Panc1 (cell line): ENCODE measurements at regions not wholly inside any gene's neighbourhood (a gene's known extent, or its start where the extent isn't known, plus 50 kb on each side); places are given as distances from the start of the nearest gene placed in this dataset.

Experiments used
- ATAC-seq: fragments of 200-7000 bp; cut with Tn5 transposase; 2 replicates; pipeline ENCODE4 v1.9.1; 2020; ENCODE audit warnings: mild to moderate bottlenecking, moderate library complexity
- BruUV-seq: library from RNA; stranded (reverse); fragments of 400-500 nt; replicated peaks from 2 replicates; lab custom pipeline; 2021; lab: Mats Ljungman, UMichigan
- CTCF ChIA-PET: fragments of 300-600 bp; sonication (Branson Sonifier 250); formaldehyde crosslinking; loops from one replicate; lab custom pipeline; 2022; ENCODE audit warnings: antibody characterized with exemption; lab: Charles Lee
- POLR2A ChIA-PET: fragments of 300-600 bp; sonication (Branson Sonifier 250); formaldehyde crosslinking; loops from one replicate; lab custom pipeline; 2022; ENCODE audit warnings: antibody characterized with exemption; lab: Charles Lee
- DNase-seq: peaks from one replicate; pipeline ENCODE4 v3.0.0-alpha.2; 2010; ENCODE audit warnings: low read depth, low spot score
- H3K27ac ChIP-seq: 2 replicates; pipeline ENCODE4 v1.5.1; 2011; ENCODE audit warnings: mild to moderate bottlenecking, low read length, inconsistent platforms
- H3K27me3 ChIP-seq: fragments of 200-500 bp; sonication (Bioruptor generic); 2 replicates; pipeline ENCODE4 v1.6.0; 2014; ENCODE audit warnings: low read length, inconsistent platforms; ENCODE audit not compliant: control insufficient read depth, insufficient read depth
- H3K36me3 ChIP-seq: fragments of 200-500 bp; sonication (Bioruptor generic); 2 replicates; pipeline ENCODE4 v1.5.1; 2014; ENCODE audit warnings: inconsistent platforms, mild to moderate bottlenecking, low read length, moderate library complexity; ENCODE audit not compliant: control insufficient read depth, insufficient read depth
- H3K4me1 ChIP-seq: 2 replicates; pipeline ENCODE4 v1.5.1; 2011; ENCODE audit warnings: inconsistent platforms, mild to moderate bottlenecking, low read length, moderate library complexity; ENCODE audit not compliant: control insufficient read depth, insufficient read depth
- H3K4me3 ChIP-seq, 2 experiments: 2 replicates each; pipeline ENCODE4 v1.5.1; 2011 to 2012; ENCODE audit warnings: low read depth in 2 of 2, low read length in 2 of 2, mild to moderate bottlenecking in 2 of 2, inconsistent platforms in 1 of 2, moderate library complexity in 1 of 2
- H3K9me3 ChIP-seq: fragments of 200-500 bp; sonication (Bioruptor generic); 2 replicates; pipeline ENCODE4 v1.5.1; 2014; ENCODE audit warnings: low read depth, mild to moderate bottlenecking, inconsistent platforms, low read length, moderate library complexity; ENCODE audit not compliant: control insufficient read depth, insufficient read depth
- POLR2AphosphoS5 ChIP-seq: IDR thresholded peaks from 2 replicates; pipeline ENCODE4 v1.6.1; 2012; ENCODE audit warnings: mild to moderate bottlenecking, low read depth, low read length, moderate library complexity
- REST ChIP-seq, 2 experiments: IDR thresholded peaks; 2 replicates each; pipeline ENCODE4 v1.6.1; 2011 to 2012; ENCODE audit warnings: low read depth in 2 of 2, control low read depth in 1 of 2, low read length in 1 of 2, mild to moderate bottlenecking in 1 of 2, moderate library complexity in 1 of 2; ENCODE audit not compliant: insufficient read depth in 1 of 2
- SIN3A ChIP-seq: IDR thresholded peaks from 2 replicates; pipeline ENCODE4 v1.6.1; 2012; ENCODE audit warnings: low read depth, mild to moderate bottlenecking, low read length, moderate library complexity, borderline replicate concordance; ENCODE audit not compliant: insufficient read depth
- TCF7L2 ChIP-seq: IDR thresholded peaks from 2 replicates; pipeline ENCODE4 v1.6.1; 2011; ENCODE audit warnings: mild to moderate bottlenecking, low read depth, low read length, inconsistent platforms
- in situ Hi-C: cut with HindIII; loops from 2 replicates; pipeline ENCODE4 v1.10.0; 2016; ENCODE audit warnings: low sequenced_read_pairs, low pct_unique_long_range_greater_than_20kb
- intact Hi-C: fragments of 100-400 bp; cut with micrococcal nuclease; formaldehyde crosslinking; loops from one replicate; pipeline ENCODE4 v1.10.0; 2022; ENCODE audit not compliant: unreplicated experiment
- TF ChIP-seq, protein P1 (sequence below): fragments of 450-650 bp; IDR thresholded peaks from 2 replicates; pipeline ENCODE4 v1.5.1; 2017; ENCODE audit warnings: mild to moderate bottlenecking

- ChIA-PET POLR2A (interaction anchor here (0.7 kb wide), 1 partner anchor 15 kb away, joined by 6 read pairs; no protein-coding TSS in a partner anchor), CTCF (no interaction called here)
- DNase-seq: no peak
- no peaks in the 10 kb centered on the region for H3K27me3 ChIP-seq
- in situ Hi-C loops: no loop called here
- H3K27ac ChIP-seq: no peak overlapping the region
- no peak for TF ChIP-seq SIN3A
- TF ChIP-seq, protein P1, sequence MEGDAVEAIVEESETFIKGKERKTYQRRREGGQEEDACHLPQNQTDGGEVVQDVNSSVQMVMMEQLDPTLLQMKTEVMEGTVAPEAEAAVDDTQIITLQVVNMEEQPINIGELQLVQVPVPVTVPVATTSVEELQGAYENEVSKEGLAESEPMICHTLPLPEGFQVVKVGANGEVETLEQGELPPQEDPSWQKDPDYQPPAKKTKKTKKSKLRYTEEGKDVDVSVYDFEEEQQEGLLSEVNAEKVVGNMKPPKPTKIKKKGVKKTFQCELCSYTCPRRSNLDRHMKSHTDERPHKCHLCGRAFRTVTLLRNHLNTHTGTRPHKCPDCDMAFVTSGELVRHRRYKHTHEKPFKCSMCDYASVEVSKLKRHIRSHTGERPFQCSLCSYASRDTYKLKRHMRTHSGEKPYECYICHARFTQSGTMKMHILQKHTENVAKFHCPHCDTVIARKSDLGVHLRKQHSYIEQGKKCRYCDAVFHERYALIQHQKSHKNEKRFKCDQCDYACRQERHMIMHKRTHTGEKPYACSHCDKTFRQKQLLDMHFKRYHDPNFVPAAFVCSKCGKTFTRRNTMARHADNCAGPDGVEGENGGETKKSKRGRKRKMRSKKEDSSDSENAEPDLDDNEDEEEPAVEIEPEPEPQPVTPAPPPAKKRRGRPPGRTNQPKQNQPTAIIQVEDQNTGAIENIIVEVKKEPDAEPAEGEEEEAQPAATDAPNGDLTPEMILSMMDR: no peak
- TF ChIP-seq REST (IDR thresholded peaks at IDR 0.05; ENCODE audit: insufficient read depth in 1 of 2, low read depth in 2 of 2, low read length in 1 of 2): no peak
- no peak for TF ChIP-seq TCF7L2
- TF ChIP-seq POLR2AphosphoS5: no peak
- intact Hi-C loops: no loop called here
- H3K9me3 ChIP-seq: no peaks in the 10 kb centered on the region
- no peaks in the 10 kb centered on the region for H3K4me1 ChIP-seq
- no peaks in the 10 kb centered on the region for H3K36me3 ChIP-seq
- H3K4me3 ChIP-seq: no peak overlapping the region
- no TSS peak for BruUV-seq
- ATAC-seq: no peak
These were observed 1083.4 kb upstream of the LRRN3 start for GRCh38 chr7:110007320-110008063.

DNA sequence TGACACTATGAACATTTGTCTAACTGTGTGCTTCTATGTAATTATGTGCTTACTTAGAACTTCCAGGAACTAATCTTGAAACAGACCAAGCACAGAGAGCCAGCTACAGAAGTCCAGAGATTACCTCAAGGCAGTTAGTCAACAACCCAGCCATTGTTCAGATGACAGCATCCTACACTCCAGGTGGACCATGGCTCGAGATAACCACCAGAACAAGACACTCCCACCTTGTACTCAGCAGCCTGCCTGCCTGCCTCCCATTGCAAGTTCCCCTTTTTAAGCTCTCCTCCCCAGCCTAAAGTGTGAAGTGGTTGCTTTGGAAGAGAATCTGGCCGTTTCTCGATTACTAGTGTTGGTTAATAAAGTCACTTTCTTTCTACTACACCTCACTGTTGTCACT lies 1080.6 kb upstream of the LRRN3 start:
- no peak for DNase-seq
- no TSS peak for BruUV-seq
- no peaks in the 10 kb centered on the region for H3K4me1 ChIP-seq
- no peaks in the 10 kb centered on the region for H3K27me3 ChIP-seq
- no peak overlapping the region for H3K4me3 ChIP-seq
- H3K36me3 ChIP-seq: no peaks in the 10 kb centered on the region
- intact Hi-C loops: no loop called here
- H3K9me3 ChIP-seq: no peaks in the 10 kb centered on the region
- no peak for TF ChIP-seq REST (IDR thresholded peaks at IDR 0.05; ENCODE audit: insufficient read depth in 1 of 2, low read depth in 2 of 2, low read length in 1 of 2)
- TF ChIP-seq, protein P1: no peak
- no peak for ATAC-seq
- in situ Hi-C loops: no loop called here
- no peak overlapping the region for H3K27ac ChIP-seq
- POLR2A ChIA-PET: no interaction called here
- CTCF ChIA-PET: no interaction called here
